ENCODE measurements at regions not wholly inside any gene's neighbourhood (a gene's known extent, or its start where the extent isn't known, plus 50 kb on each side); places are given as distances from the start of the nearest gene placed in this dataset.
"Not testable (repeated sequence)": the region's sequence is repeated elsewhere in the genome, so short reads cannot be mapped to it uniquely, and the experiment has no call there.

DNA sequence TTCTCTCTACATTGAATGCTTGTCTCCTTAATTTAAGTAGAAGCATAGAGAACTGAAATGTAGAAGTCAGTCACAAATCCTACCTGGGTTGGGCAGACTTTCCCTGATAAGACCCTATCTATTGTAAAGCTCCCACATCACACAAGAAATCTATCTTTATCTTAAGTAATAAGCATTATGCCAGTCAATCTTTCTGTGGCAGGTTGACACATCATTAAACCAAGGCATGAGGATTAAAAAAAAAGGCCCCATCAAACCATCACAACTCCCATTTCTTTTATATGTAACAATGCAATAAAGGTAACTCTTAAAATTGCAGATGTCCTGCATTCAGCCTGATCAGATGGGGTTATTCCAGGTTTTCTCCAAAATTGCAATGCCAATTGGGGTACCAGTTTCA, 311.8 kb downstream of the TOX3 start:
- DNase-seq (ENCODE audit: low read depth), result no peak

DNA sequence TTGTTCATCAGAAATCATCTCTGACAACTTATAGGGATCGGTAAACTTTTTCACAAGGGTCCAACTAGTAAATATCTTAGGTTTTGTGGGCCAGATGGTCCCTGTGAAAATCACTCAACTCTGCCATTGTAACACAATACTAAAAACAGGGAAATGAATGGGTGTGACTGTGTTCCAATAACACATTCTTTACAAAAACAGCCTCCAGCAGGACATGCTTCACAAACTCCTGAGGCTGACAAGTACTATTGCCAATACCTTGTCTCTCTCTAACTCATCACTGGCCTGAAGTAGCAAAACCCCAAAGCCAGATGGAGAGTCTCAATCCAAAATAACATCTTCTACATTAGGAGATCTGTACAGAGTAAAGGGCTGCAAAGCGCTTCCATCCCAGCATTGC, 312.3 kb downstream of the TOX3 start:
- no peak for DNase-seq (ENCODE audit: low read depth)

DNA sequence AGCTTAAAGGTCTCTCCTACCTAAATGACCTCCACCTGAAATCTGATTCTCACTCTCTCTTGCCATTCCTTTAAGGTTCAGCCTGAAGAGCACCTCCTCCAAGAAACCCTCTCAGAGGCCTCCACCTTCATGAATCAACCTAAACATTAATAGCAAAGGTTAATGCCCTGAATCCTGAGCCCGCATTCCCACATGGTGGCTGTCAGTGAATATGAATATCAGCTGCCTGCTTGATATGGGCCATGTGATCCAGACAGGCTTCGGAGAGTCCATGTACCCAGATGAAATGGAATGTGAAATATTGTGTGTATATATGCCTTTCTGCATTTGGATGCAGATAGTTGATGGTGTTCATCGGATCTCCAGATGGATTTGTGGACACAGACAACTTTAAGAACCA, 317.5 kb downstream of the TOX3 start:
- no peak for DNase-seq (ENCODE audit: low read depth)

DNA sequence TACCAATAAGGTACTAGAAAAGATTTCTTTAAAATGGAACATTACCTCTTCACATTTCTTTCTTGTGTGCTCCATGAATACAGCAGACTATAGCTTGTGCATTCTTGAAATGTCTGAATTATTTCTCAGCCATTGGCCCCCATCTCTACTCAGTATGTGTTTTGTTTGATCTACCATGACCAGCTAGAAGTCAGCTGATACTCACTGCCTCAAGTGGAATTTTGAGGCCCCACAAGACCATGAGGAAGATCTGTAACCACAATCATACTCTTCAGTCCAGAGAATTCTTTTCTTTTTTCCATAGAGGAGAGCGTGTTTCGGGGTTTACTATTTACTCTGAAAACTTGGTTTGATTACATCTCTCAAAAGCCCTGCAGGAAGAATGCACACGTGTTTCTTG, 319.1 kb downstream of the TOX3 start:
- DNase-seq (ENCODE audit: low read depth), result no peak

DNA sequence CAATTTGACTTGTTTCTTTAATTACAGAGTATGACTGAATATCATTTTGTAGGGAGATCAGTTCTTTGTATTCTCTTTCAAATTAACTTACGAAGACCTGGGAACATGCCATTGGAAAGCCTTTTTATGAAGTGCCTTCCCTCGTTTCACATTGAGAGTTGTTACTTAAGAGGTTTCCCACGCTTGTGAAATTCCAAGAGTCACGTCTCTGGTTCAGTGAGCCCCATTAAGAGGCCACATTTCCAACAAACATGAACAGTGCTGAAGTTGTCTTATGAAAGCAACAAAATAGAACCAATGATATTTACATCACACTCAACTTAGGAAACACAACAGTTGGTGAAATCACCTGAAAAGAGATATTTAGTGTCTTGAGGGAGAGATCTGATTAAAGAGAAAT, 334.1 kb downstream of the TOX3 start:
- no peak for DNase-seq (ENCODE audit: low read depth)

DNA sequence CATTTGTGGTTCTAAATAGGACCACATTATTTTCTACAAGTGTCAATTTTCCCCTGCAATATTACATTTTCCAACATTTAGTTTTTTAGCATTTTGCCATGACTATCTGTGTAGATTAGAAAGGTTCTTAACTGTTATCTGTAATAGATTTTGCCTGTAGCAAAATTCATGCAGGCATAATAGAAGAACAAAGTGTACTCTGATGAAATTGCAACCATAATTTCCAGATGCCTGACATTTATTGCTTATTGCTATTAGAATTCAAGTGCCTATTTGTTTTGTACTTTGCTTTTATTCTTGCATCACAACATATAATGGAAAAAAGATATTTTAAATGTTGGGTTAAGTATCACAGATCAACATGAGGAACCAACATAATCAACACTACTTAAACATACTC, 337.7 kb downstream of the TOX3 start:
- no peak for DNase-seq (ENCODE audit: low read depth)

DNA sequence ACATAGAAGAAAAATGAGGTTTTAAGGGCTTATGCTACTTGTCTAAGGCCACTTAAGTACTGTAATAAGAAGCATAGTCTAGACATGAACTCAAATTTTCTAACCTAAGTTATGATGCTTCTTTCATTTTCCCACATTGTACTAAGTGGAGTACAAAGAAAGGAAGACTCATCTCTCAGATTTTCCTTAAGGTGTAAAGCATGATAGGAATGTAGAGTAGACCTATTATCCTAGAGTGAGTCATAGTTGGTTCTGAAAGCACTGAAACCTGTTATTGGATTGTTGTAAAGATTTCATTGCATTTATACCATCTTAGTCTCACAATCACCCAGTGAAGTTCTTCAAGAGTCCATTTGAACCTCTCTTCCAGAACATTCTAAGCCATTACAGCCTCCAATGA, 343.8 kb downstream of the TOX3 start:
- DNase-seq (ENCODE audit: low read depth), result no peak

DNA sequence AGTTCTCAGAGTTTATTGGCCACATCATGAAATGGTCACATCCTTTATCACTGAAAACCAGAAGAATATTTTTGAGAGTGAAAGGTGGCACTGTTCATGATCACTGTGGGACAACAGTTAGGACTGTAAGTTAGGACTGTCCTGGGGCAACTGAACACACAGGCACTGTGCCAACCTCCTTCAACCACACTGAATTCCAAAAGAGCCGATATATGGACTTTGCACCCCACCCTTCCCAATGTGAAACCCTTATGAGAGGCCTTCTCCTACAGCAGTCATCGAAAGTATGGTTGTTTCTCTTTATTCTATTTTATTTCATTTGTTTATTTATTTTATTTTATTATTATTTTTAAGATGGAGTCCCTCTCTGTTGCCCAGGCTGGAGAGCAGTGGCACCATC, 353.5 kb downstream of the TOX3 start:
- no peak for DNase-seq (ENCODE audit: low read depth)

DNA sequence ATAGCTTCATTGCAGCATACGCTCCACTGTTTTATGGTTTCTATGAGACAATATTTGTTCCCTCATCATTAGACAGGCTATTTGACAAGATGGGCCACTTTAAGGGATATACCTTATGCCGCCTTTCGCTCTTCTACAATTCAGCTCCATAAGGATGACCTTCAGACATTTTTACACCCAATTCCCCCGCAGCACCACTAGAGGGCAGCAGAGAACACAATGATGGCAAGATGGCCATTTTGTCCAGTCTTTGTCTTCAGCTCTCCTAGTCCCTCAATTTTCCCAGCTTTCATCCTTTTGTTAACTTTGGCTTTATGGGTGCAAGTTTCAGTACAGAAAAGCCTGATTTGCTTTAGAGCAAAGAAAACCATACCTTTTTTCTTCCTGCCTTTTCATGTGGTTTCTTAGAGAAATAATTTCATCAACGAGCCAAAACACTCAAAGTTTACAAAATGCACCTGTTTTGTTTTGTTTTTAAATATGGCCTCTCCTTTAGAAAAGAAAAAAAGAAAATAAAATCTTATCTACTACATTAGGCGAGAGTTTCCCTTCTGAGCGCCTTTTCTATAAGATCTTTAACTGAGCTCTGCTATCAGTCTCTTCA, 355.3 kb downstream of the TOX3 start:
- DNase-seq (ENCODE audit: low read depth), result peak; percentile 46

DNA sequence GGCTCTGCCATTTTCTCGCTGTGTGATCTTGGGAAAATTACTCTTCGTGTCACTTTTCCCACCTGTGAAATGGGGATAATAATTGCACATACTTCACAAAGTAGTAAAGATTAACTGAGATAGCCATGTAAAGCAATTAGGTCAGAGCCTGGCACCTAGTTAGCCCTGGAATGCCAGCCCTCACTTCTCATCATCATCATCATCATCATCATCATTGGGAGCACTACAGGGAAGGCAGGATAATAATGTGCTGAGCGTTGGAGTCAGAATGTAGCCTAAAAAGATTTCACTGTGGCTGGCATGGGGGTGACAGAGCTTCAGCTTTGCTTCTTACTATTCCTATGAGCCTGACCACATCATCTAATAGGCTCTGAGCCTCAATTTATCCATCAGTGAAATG, 362.6 kb downstream of the TOX3 start:
- DNase-seq (ENCODE audit: low read depth), result no peak

DNA sequence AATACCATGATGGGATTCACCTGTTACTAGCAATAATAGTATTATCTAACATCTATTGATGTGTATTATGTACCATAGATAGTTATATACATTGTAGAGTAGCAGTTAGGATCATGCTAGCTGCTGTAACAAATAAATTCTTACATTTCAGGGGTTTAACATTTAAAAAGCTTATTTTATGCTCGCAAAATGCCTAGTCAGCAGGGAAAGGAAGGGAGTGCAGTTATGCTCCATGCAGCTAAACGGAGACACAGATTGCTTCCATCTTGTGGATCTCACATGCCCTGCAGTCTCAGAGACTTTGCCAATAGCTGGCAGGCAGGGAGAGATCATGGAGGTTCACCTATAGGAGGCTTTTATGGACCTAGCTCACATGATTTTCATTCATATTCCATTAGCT, 364.1 kb downstream of the TOX3 start:
- DNase-seq (ENCODE audit: low read depth), result no peak

DNA sequence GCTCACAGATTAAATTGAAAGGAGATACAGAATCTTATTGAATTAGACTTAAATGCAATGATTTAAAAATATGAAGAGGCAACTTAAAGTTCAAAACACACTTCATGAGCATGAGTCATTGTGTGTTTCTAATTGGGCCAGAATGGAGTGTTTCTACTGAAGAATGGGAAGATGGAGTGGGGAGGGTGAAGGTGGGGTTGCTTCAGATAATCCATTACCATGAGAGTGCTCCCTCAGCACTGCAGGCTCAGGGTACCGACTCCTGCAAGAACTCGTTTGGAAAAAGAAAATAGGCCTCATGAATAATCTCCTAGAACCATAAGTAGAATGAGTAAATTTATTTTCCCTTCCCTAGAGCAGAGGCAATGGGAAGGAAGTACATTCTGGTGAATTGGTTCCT, 372.8 kb downstream of the TOX3 start:
- DNase-seq (ENCODE audit: low read depth), result no peak

DNA sequence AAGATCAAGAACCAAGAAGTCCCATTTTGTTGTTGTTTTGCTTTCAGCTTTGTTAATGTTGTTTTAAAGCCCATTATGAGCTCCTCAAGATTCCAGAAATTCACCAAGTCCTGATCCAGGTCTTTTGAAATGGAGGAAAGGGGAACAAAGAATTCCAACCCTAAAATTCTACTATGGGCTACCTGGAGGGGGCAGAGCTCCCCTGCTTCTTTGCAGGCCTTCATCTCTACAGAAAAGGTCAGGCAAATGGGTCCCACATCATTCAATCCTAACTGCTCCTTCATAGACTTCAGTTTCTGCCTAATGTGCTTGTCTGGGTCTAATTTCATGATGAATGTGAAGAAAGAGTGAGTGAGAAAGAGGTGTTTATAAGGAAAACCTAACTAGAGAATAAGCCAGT, 375.5 kb downstream of the TOX3 start:
- DNase-seq (ENCODE audit: low read depth), result no peak

DNA sequence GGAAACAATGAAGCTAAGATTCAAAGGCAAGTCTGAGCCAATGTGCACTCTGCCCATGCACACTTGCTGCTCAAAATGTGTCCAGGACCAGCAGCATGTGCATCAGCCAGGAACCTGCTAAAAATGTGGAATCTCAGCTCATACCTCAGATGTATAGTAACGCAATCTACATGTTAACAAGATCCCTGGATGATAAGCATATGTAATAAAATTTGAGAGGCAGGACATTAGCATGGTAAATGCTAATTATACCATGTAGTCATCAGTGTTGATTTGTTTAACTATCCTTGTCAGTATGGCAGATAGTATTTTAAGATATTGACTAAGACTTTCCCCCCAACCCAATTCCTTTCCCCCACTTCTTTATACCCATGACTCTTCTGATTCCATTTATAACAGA, 379.6 kb downstream of the TOX3 start:
- DNase-seq (ENCODE audit: low read depth), result no peak

DNA sequence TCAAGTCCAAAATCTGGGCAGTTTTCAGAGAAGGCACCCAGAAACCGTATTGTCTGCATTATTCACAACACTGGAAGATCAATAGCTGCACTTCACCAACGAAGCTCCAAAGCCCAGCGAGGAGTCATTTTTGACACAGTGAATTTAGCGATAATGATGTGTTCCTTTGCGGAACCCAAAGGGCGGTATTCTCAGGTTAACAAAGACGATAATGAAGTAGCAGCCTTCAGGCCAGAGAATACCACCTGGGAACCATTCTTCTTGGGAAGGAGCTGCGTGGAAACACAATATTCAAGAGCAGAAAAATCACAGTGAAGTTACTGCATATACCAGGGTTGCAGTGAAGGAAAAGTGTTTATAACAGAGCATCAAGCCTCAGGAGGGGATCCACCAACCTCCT, 381.0 kb downstream of the TOX3 start:
- no peak for DNase-seq (ENCODE audit: low read depth)

DNA sequence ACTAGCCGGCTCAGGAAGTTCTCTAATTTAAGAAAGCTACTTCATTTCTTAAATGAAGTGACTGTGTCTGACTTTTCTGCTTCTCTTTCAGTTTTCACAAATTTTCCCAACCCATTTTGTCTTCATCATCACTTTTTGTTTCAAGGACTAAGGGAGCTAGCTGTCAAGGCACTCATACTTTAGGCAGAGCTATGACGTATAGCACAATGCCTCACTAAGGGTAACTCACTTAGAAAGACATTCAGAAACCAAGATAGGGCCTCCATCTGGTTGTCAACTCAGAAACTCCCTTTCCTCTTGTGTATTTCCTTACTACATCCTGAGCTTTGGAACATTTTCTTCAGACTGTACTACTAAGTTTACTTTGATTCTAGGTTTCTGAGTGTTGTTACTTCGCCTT, 397.9 kb downstream of the TOX3 start:
- DNase-seq (ENCODE audit: low read depth), result no peak

DNA sequence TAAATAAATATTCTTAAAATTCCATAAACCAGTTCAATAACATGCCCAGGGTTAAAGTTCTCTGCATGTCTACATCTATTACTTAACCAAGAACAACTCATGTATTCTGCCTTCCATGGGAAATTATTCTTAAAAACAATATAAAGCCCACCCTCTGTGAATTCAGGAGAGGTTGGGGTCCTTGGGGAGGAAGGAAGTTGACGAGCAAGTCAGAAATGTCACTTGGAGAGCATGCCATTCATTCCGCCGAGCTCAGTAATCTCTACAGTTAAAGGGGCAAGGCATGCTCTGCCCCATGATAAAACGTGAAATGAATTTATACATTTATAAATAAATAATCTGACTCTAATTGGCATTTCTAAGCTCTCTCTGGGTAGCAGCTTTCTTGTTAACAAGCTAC, 405.1 kb downstream of the TOX3 start:
- no peak for DNase-seq (ENCODE audit: low read depth)

DNA sequence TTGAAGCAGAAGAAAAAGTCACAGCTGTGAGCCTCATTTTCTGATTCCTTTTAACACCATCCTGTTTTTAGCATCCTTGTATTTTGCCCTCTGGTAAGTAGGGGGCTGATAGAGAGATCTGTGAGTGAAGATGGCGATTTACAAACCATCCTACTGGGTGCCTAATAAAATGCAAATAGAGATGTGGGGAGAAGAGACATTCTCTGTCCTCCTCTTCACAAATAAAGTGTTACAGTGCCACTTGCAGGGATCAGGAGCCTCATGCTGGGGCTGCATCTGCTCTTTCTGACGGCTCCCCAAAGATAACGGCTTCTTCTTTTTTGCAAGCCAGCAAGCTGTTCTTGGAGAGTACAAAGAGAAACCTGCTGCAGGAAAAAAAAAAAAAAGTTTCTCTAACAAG, 418.6 kb downstream of the TOX3 start:
- no peak for DNase-seq (ENCODE audit: low read depth)

DNA sequence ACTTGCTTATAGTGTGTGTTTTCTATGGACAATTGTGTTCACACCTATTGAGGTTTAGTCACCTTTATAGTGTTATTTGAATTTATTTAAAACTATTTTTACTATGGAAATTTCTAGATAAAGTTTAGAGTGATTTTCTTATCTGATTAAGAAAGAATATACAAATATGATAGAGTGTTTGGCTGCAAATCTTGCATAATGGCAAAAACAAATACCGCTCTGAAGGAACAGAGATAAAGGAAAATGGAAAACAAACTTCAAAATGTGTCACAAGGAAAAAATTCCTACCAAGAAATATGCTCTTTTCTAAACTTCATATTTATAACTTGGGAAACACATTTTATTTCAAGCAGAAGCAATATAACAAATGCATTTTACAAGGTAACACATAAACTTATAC, 423.1 kb downstream of the TOX3 start:
- DNase-seq (ENCODE audit: low read depth), result no peak

DNA sequence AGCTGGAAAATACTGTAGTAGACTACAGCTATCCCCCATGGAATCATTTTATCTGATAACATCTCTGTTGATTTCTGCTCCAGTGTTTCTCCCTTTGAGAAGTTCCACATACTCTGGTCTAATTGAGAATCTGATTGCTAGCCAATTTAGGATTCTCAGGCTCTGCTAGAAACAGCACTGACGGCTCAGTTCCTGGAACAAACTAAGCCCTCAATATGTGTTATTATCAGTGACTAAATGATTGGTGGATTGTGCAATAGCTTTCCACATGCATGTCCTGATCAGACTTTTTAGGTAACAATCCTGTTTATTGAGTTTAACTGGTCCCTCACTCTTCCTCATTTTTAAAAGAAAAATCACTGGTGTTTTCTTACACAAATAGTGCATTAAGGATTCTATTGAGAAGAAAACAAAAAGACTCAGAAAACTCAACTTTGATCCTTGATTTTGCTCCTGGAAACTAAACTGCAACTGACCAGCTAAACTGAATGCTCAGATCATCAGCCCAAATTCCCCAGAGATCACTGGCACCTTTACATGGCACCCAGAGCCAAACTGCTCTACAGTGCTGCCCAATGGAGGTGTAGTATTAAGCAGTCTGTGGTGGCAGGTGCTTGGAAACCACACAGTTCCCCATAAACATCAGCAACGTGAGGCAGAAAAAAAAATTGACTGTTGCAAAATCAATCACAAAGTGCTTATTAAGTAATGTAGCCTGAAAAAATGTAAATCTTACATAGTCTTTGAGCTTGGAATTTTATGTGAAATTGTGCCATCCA, 423.7 kb downstream of the TOX3 start:
- no peak for DNase-seq (ENCODE audit: low read depth)

DNA sequence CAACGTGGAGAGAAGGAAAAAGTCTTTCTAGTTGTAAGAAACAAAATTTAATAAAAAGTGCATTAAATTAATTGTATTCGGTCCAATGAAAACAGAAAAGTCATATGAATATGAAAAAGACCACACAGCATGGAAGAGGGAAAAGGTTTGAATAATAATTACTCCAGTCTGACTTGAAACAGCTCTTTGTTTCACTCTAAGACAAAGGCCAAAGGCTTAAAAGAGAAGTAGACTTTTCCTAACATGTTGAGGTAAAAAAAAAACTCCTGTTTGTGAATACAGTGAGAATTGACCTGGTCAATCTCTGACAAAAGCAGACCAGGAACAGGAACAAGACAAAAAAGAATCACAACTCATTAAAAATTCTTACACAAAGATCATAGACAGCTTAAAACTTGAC, 429.8 kb downstream of the TOX3 start:
- no peak for DNase-seq (ENCODE audit: low read depth)

DNA sequence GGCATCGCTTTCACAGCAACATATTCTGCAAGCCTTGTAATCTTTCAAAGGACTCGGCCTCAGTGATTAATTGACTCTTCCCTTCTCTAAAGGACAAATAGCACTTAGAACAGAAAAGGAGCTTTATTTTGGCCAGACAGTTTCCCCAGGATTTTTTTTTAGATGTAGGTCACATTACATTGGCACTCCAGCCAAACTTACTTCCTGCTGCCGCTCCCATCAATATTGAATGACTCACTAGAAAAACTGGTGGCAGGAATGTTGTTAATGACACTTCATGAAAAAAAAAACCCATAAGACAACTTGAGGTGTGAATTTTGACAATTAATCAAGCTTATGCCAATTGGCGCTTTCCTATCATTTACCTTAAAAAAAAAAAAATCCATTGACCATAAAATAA, 432.6 kb downstream of the TOX3 start:
- no peak for DNase-seq (ENCODE audit: low read depth)

DNA sequence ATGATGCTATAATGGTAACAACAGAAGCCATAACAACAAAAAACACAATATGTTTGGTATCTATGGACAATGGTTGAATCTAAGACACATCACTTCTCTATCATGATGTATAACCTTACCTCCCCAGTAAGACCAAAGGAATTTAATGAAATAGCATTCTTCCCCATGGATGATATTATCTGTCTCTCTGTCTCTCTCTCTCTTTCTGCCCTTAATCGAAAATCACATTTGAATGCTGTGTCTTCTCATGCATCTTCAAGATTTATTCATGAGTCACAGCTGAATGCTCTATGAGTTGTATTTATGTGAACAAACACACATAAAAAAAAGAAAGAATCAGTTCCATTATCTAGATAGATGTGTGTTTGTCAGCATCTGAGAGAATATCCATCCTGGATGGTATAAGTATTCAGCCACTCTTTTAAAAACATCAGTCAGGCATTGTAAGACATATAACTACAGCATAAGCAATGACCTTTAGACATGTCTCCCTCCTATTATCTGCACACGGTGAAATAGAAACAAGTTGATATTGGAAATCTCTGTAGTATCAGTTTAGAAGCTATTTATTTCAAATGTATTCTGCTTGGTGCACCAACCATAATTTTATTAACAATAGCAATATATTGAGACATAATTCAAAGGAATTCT, 433.3 kb downstream of the TOX3 start:
- DNase-seq (ENCODE audit: low read depth), result no peak

DNA sequence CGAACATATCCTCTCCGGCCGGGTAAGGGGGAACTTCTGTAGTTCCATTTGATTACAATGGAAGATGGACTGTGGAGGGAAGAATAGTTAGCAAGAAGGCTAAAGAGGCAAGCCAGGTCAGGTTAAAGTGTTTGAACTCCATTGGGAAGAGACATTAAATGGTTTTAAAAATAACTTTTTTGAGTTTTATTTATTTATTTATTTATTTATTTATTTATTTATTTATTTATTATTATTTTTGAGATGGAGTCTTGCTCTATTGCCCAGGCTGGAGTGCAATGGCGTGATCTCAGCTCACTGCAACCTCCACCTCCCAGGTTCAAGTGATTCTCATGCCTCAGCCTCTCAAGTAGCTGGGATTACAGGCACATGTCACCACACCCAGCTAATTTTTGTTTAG, 441.9 kb downstream of the TOX3 start:
- DNase-seq (ENCODE audit: low read depth), result not testable (repeated sequence)
